Tibial nerve (tissue), 4 donors: ENCODE measurements at regions not wholly inside any gene's neighbourhood (a gene's known extent, or its start where the extent isn't known, plus 50 kb on each side); places are given as distances from the start of the nearest gene placed in this dataset.

Experiments used
- DNase-seq, 2 donors: peaks; one replicate each; pipeline ENCODE4 v3.0.0-alpha.2; 2019; ENCODE audit warnings: low spot score in 2 of 2
- H3K27ac ChIP-seq, 4 donors: fragments of 200-600 bp; sonication (generic) in 3 of 4; one replicate each; pipeline ENCODE4 v1.5.1; 2017 to 2019; ENCODE audit warnings: mild to moderate bottlenecking in 1 of 4
- H3K27me3 ChIP-seq, 2 donors: fragments of 200-600 bp; sonication (generic) in 1 of 2; one replicate each; pipeline versions ENCODE4 v1.5.1 to v1.6.0; 2017 to 2019
- H3K36me3 ChIP-seq, 3 donors: fragments of 200-600 bp; sonication (generic); one replicate each; pipeline ENCODE4 v1.5.1; 2018 to 2019
- H3K4me1 ChIP-seq, 4 donors: fragments of 200-600 bp; sonication (generic) in 3 of 4; one replicate each; pipeline ENCODE4 v1.5.1; 2017 to 2019
- H3K4me3 ChIP-seq, 4 donors: fragments of 200-600 bp; sonication (generic) in 3 of 4; one replicate each; pipeline ENCODE4 v1.5.1; 2017 to 2019; ENCODE audit warnings: mild to moderate bottlenecking in 1 of 4, moderate library complexity in 1 of 4
- H3K9me3 ChIP-seq, 4 donors: fragments of 200-600 bp; sonication (generic) in 3 of 4; one replicate each; pipeline ENCODE4 v1.5.1; 2017 to 2019
- CTCF ChIP-seq, 5 experiments: fragments of 200-600 bp in 3 of 5; fragments of 450-650 bp in 2 of 5; sonication (generic) in 3 of 5; IDR thresholded peaks; one replicate each; pipeline ENCODE4 v1.5.1; 2016 to 2019; ENCODE audit warnings: antibody characterized with exemption in 5 of 5, mild to moderate bottlenecking in 3 of 5, moderate library complexity in 2 of 5
- EP300 ChIP-seq, 2 donors: sonication (generic); formaldehyde crosslinking; IDR thresholded peaks; one replicate each; pipeline ENCODE4 v1.6.1; 2017; ENCODE audit warnings: antibody characterized with exemption in 2 of 2, mild to moderate bottlenecking in 1 of 2
- POLR2A ChIP-seq, 2 donors: fragments of 450-650 bp; IDR thresholded peaks; one replicate each; pipeline ENCODE4 v1.6.1; 2017; ENCODE audit warnings: antibody characterized with exemption in 2 of 2, mild to moderate bottlenecking in 2 of 2, moderate library complexity in 2 of 2
- WGBS, 2 donors: methylation state at CpG; one replicate each; pipeline ENCODE4 v1.1.5; 2018; 5-methylcytosine and 5-hydroxymethylcytosine counted together

DNA sequence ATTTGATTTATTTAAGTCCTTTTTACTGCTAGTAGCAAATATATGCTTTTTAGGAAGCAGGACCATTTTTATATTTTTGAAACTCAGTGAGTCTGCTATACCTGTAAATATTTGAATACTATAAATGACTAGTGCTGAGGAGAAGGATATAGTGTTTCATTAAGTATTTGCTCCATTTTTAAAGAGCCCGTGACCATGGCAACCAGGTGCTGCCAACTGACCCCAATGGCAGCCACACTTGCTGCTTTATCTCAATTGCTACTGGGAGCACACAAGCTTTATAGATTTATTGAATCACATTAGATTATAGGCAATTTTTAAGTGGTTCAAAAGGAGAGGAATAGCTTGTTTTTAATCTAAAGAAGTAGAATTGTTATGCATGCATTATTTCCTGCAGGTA lies 142.0 kb downstream of the SCG2 start:
- Histone ChIP-seq H3K27ac (no peak overlapping the region), H3K4me1 (peaks cover 0 to 10% (median 0%) of the 10 kb centered on the region in 4 donors), H3K4me3 (no peak overlapping the region), H3K27me3 (no peaks in the 10 kb centered on the region), H3K36me3 (no peaks in the 10 kb centered on the region), H3K9me3 (no peaks in the 10 kb centered on the region)
- no peak for DNase-seq
- 89 to 96% methylated on average over 1 of the region's 1 CpG for WGBS, 2 donors
- TF ChIP-seq POLR2A (IDR thresholded peaks at IDR 0.05) (no peak), EP300 (IDR thresholded peaks at IDR 0.05) (no peak), CTCF (IDR thresholded peaks at IDR 0.05) (no peak)

DNA sequence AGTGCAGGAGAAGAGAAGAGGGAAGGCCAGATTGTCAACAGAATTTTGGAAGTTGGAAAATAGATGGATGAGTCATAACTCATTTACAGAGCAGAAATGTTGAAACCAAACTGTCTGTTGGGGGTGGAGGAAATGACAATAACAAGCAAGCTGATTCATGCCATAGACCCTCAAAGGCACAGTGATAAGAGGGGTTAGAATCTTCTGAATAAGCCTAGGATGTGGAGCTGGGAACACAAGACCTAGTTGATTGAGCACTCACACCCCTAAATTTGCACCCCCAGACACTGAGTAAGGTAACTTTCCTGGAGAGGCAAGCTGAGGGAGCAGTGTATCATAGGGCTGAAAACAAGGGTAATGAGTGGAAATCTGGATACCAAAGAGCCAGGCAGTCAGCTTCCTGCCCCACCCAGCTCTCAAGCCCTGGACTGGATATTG lies 141.4 kb downstream of the SCG2 start:
- Histone ChIP-seq H3K36me3 (no peaks in the 10 kb centered on the region), H3K27ac (no peak overlapping the region), H3K4me1 (peaks cover 0 to 14% (median 0%) of the 10 kb centered on the region in 4 donors), H3K4me3 (no peak overlapping the region), H3K27me3 (no peaks in the 10 kb centered on the region), H3K9me3 (no peaks in the 10 kb centered on the region)
- TF ChIP-seq CTCF (IDR thresholded peaks at IDR 0.05) = no peak
- TF ChIP-seq EP300 (IDR thresholded peaks at IDR 0.05) = no peak
- TF ChIP-seq POLR2A (IDR thresholded peaks at IDR 0.05) = no peak
- DNase-seq = no peak

- TF ChIP-seq EP300 (IDR thresholded peaks at IDR 0.05) (no peak), CTCF (IDR thresholded peaks at IDR 0.05) (no peak), POLR2A (IDR thresholded peaks at IDR 0.05) (no peak)
- Histone ChIP-seq H3K27ac (no peak overlapping the region), H3K9me3 (no peaks in the 10 kb centered on the region), H3K27me3 (no peaks in the 10 kb centered on the region), H3K4me3 (no peak overlapping the region), H3K36me3 (no peaks in the 10 kb centered on the region), H3K4me1 (peaks cover 0 to 17% (median 0%) of the 10 kb centered on the region in 4 donors)
- 75 to 80% methylated on average over 2 of the region's 2 CpGs for WGBS, 2 donors
- no peak for DNase-seq
Measured at GRCh38 chr2:223464071-223464470, 138.1 kb downstream of the SCG2 start.

DNA sequence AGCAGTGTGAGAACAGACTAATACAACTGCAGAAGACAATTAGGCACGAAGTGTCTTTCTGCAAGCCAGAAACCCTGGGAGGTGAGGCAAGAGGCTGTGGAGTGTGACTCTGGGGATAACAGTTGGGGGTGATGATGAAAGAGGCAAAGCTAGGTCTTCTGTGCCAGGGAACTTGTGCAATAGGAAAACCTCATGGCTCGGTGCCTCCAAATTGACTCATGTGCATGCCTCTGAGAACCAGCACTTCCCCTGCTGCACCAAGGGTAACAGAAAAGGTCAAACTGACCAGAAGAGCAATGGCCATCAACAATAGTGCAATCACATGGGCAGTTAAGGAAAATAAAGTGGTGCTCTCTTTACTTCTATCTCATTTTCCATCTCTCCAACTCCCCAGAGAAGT lies 136.4 kb downstream of the SCG2 start:
- H3K27me3 ChIP-seq = no peaks in the 10 kb centered on the region
- DNase-seq = peak; percentile 81 to 92
- H3K9me3 ChIP-seq = no peaks in the 10 kb centered on the region
- peaks cover 0 to 13% (median 0%) of the 10 kb centered on the region in 4 donors for H3K4me1 ChIP-seq
- H3K27ac ChIP-seq = no peak overlapping the region
- TF ChIP-seq EP300 (IDR thresholded peaks at IDR 0.05) (peak; percentile 20 to 97), CTCF (IDR thresholded peaks at IDR 0.05) (no peak)
- H3K36me3 ChIP-seq = no peaks in the 10 kb centered on the region
- WGBS, 2 donors = 42 to 45% methylated on average over 2 of the region's 2 CpGs
- no peak overlapping the region for H3K4me3 ChIP-seq

DNA sequence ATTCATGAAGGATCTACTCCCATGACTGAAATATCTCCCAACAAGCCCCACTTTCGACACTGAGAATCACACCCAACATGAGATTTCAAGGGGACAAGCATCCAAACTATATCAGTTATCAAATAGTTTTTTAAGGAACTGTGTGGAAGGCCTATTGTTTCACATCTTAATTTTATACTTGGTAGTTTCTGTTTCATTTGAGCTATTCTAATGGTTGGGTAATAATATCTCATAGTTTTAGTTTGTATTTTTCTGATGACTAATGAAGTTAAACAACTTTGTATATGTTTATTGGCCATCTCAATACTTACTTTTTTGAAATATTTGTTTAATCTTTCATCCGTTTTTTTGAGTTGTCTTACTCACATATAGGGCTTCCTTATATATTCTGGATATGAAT lies 135.0 kb downstream of the SCG2 start:
- 62 to 64% methylated on average over 2 of the region's 2 CpGs for WGBS, 2 donors
- H3K9me3 ChIP-seq = no peaks in the 10 kb centered on the region
- no peak overlapping the region for H3K4me3 ChIP-seq
- DNase-seq = no peak
- H3K27ac ChIP-seq = no peak overlapping the region
- H3K4me1 ChIP-seq = peaks cover 0 to 9% (median 0%) of the 10 kb centered on the region in 4 donors
- TF ChIP-seq CTCF (IDR thresholded peaks at IDR 0.05) (no peak), POLR2A (IDR thresholded peaks at IDR 0.05) (no peak), EP300 (IDR thresholded peaks at IDR 0.05) (no peak)
- no peaks in the 10 kb centered on the region for H3K27me3 ChIP-seq
- H3K36me3 ChIP-seq = no peaks in the 10 kb centered on the region
